ENCODE measurements at regions not wholly inside any gene's neighbourhood (a gene's known extent, or its start where the extent isn't known, plus 50 kb on each side); places are given as distances from the start of the nearest gene placed in this dataset.

DNA sequence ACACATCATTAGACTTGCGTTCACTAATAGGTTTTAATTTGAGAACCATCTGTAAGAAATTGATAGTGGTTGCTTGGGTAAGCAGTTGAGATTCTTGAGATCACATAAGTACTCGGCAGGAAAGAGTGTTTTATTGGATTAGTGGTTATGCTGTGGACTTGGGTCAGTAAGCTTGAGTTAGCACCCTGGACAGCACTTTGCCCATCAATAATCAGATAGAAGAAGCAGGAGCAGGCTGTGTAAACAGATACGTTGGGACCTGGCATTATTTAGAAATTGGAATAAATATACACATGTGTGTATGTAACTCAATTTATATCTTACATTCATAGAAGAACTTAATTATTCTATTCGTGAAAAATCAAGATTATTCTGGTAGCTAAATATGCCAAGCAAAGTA is 357.5 kb upstream of the SMIM31 start:
- DNase-seq = no peak
- Mint-ChIP-seq H3K9me3 (peaks cover 40% of the 10 kb centered on the region), H3K27ac (no peak overlapping the region), H3K4me3 (no peak overlapping the region), H3K27me3 (ENCODE audit: insufficient read depth) (no peaks in the 10 kb centered on the region), H3K4me1 (ENCODE audit: low read depth) (no peaks in the 10 kb centered on the region), H3K36me3 (ENCODE audit: low read depth) (no peaks in the 10 kb centered on the region)
- TF ChIP-seq CTCF (IDR thresholded peaks at IDR 0.05) = no peak

DNA sequence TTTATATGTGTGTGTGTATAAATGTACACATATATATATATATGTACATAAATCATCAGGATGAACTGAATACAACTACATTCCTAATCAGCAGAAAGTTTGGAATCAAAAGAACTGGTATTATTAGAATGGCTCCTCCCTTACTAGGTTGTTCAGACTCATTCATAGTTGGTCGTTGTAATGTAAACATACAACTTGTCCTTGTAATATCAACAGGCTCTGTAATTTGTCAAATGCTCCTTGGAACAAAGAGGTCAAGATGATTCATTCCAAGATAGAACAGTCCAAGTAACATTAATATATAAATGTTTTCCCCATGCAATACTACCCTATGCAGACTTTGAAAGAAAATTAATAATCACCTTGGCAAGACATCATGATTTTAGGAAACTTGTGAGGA is 351.4 kb upstream of the SMIM31 start:
- Mint-ChIP-seq H3K4me3 (no peak overlapping the region), H3K9me3 (peaks cover 43% of the 10 kb centered on the region), H3K27me3 (ENCODE audit: insufficient read depth) (no peaks in the 10 kb centered on the region)

DNA sequence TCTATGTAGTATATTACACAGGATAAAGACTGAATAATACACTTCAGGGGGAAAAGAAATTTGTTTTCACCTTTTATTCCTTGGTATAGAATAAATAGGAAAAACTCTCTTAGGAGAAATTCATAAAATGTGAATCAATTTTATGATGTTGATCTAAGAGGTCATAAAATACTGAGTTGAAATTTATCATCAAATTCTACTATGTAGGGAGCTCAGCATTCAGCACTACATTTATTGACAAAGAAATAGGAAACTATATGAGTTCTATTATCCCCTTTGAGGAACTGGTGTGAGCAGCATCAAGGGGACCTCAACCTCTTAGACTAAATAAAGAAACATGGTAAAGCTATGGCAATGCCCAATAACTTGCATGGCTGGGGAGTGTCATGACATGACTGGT is 348.2 kb upstream of the SMIM31 start:
- H3K4me3 Mint-ChIP-seq = no peak overlapping the region

More for the DNA sequence above, 351.4 kb upstream of the SMIM31 start:
- TF ChIP-seq CTCF (IDR thresholded peaks at IDR 0.05) = no peak
- no peaks in the 10 kb centered on the region for H3K36me3 Mint-ChIP-seq (ENCODE audit: low read depth)
- no peak for DNase-seq
- H3K27ac Mint-ChIP-seq = no peak overlapping the region
- H3K4me1 Mint-ChIP-seq (ENCODE audit: low read depth) = no peaks in the 10 kb centered on the region

GRCh38 chr4:164408831-164409230 is 345.1 kb upstream of the SMIM31 start:
- no peak for DNase-seq

More for the DNA sequence above, 348.2 kb upstream of the SMIM31 start:
- DNase-seq = no peak
- Mint-ChIP-seq H3K27ac (no peak overlapping the region), H3K4me1 (ENCODE audit: low read depth) (no peaks in the 10 kb centered on the region), H3K36me3 (ENCODE audit: low read depth) (no peaks in the 10 kb centered on the region), H3K9me3 (peaks cover 38% of the 10 kb centered on the region), H3K27me3 (ENCODE audit: insufficient read depth) (no peaks in the 10 kb centered on the region)
- no peak for TF ChIP-seq CTCF (IDR thresholded peaks at IDR 0.05)

DNA sequence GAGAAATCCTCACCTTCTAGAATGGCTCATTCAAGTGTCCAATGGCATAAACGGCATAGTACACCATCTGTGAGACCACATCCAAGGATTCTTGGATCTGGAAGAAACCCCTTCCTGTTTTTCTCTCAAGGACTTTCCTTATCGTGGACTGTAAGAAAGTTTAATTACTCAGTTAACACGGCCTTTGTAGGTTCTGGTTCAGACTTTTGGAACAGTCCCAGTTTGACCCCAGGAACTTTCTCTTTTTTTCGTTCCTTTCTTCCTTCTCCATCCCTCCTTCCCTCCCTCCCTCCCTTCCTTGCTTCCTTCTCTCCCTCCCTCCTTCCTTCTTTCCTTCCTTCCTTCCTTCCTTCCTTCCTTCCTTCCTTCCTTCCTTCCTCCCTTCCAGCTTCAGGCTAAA is 343.5 kb upstream of the SMIM31 start:
- no peak for DNase-seq
- no peaks in the 10 kb centered on the region for H3K4me1 Mint-ChIP-seq (ENCODE audit: low read depth)
- peaks cover 29% of the 10 kb centered on the region for H3K9me3 Mint-ChIP-seq
- no peak overlapping the region for H3K4me3 Mint-ChIP-seq
- H3K36me3 Mint-ChIP-seq (ENCODE audit: low read depth) = no peaks in the 10 kb centered on the region
- no peak for TF ChIP-seq CTCF (IDR thresholded peaks at IDR 0.05)
- no peaks in the 10 kb centered on the region for H3K27me3 Mint-ChIP-seq (ENCODE audit: insufficient read depth)
- H3K27ac Mint-ChIP-seq = no peak overlapping the region

More at GRCh38 chr4:164408831-164409230, 345.1 kb upstream of the SMIM31 start:
- Mint-ChIP-seq H3K36me3 (ENCODE audit: low read depth) (no peaks in the 10 kb centered on the region), H3K9me3 (peaks cover 30% of the 10 kb centered on the region), H3K27ac (no peak overlapping the region), H3K4me3 (no peak overlapping the region), H3K4me1 (ENCODE audit: low read depth) (no peaks in the 10 kb centered on the region), H3K27me3 (ENCODE audit: insufficient read depth) (no peaks in the 10 kb centered on the region)
- no peak for TF ChIP-seq CTCF (IDR thresholded peaks at IDR 0.05)

DNA sequence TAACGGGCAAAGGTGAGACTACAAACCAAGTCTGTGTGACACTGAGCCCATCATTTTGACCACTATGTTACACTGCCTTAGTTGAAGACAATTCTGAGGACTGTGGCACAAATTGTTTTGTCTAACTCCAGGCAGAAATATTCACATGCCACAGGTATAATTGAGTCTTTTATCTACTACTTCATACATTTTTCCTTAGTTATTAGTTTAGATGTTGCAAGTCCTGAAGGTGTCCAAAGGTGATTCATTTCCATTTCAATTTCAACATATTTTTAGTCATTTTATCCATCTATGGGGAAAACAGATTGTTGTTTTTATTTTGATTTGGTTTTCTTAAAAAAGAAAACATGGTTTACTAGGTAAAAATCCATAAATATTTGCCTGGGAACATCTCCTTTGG is 341.7 kb upstream of the SMIM31 start:
- H3K4me3 Mint-ChIP-seq = no peak overlapping the region
- H3K36me3 Mint-ChIP-seq (ENCODE audit: low read depth) = no peaks in the 10 kb centered on the region
- no peak overlapping the region for H3K27ac Mint-ChIP-seq
- no peaks in the 10 kb centered on the region for H3K4me1 Mint-ChIP-seq (ENCODE audit: low read depth)
- no peaks in the 10 kb centered on the region for H3K27me3 Mint-ChIP-seq (ENCODE audit: insufficient read depth)
- TF ChIP-seq CTCF (IDR thresholded peaks at IDR 0.05) = no peak
- DNase-seq = no peak
- peaks cover 26% of the 10 kb centered on the region for H3K9me3 Mint-ChIP-seq
